HG02973 (cell line): ENCODE measurements at regions not wholly inside any gene's neighbourhood (a gene's known extent, or its start where the extent isn't known, plus 50 kb on each side); places are given as distances from the start of the nearest gene placed in this dataset.
"Not testable (repeated sequence)": the region's sequence is repeated elsewhere in the genome, so short reads cannot be mapped to it uniquely, and the experiment has no call there.

ENCODE experiments used
- ATAC-seq: cut with Tn5 transposase; IDR thresholded peaks from one replicate; pipeline ENCODE4 v1.9.1; 2021; ENCODE audit warnings: moderate library complexity; ENCODE audit not compliant: unreplicated experiment

DNA sequence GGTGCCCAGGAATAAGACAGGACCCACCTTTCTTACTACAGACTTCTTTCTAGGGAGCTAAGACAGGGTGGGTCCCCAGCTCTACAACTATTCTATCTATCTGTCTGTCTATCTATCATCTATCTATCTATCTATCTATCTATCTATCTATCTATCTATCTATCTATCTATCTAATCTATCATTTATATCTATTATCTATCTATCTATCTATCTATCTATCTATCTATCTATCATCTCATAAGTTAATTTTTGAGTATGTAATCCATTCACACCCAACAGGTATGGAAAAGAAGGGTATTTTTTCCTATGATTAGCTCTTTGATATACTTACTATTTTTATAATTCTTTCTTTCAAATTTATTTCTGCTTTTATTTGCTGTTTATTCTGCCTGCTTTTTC is 55.9 kb downstream of the BAMBI start:
- ATAC-seq = no peak

DNA sequence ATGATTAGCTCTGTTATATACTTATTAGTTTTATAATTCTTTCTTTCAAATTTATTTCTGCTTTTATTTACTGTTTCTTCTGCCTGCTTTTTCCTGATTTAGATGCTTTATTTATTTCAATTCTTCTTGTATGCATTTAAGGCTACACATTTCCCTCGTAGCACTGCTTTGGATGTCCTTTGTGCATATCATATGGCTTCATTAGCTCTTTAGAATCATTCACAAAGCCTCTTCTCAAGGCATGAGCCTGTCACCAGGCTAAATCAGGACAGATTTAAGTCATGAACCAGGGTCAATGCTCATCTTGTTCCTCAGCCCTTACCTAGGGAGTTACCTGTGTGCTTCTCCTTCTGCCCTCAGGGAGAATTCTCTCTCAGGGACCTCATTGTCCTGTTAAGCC is 56.3 kb downstream of the BAMBI start:
- ATAC-seq = no peak

GRCh38 chr10:28734938-28735759 is 57.8 kb downstream of the BAMBI start:
- no peak for ATAC-seq

- ATAC-seq = no peak
Measured at GRCh38 chr10:28737096-28737495, 59.8 kb downstream of the BAMBI start.

DNA sequence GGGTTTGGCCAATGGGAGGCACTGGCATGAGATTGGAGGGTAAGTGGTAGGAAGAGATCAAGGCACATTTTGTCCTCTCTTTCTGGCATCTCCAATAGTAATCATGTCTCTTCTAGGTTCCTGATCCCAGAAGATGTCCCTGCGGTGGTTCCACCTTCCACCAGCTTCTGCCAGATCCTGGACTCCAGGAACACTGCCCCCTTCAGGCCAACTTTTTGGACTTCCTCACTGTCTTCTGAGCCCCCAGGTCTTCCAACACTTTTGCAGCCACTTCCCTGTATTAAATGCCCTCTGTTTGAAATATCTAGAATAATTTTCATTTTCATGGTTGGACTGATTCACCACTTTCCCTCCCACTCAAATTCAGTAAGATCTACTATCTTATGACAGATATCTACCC is 60.9 kb downstream of the BAMBI start:
- ATAC-seq = no peak

GRCh38 chr10:28743576-28743975 is 66.3 kb downstream of the BAMBI start:
- ATAC-seq = no peak

DNA sequence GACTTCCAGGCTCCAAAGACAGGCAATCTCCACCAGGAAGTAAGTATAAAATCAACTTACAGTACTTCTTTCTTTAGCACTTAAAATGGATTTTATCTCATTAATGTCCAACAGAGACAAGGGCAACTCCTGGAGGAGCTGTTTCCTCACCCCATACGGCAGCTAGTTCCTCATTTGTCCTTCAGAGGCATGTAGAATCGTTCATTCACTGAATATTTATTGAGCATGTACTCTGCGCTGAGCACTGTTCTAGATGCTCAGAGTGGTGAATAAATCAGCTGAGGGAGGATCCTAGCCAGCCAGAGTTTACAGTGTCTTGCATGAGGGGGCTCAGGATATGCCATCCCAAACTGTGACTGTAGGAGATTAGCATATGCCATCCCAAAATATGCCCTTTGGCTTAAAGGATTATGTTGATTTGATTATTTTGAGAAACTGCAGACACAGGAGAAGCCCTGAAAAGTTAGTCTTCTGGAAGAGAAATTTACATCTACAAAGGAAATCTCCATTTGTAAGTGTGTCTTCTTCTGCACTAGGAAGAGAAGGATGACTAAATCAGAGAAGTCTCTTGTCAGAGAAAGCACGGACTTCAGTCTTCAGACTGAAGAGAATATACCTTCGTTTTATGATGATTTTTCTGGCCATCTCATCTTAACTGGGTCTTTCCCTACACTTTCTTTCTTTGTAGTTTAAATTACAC is 66.9 kb downstream of the BAMBI start:
- no peak for ATAC-seq

DNA sequence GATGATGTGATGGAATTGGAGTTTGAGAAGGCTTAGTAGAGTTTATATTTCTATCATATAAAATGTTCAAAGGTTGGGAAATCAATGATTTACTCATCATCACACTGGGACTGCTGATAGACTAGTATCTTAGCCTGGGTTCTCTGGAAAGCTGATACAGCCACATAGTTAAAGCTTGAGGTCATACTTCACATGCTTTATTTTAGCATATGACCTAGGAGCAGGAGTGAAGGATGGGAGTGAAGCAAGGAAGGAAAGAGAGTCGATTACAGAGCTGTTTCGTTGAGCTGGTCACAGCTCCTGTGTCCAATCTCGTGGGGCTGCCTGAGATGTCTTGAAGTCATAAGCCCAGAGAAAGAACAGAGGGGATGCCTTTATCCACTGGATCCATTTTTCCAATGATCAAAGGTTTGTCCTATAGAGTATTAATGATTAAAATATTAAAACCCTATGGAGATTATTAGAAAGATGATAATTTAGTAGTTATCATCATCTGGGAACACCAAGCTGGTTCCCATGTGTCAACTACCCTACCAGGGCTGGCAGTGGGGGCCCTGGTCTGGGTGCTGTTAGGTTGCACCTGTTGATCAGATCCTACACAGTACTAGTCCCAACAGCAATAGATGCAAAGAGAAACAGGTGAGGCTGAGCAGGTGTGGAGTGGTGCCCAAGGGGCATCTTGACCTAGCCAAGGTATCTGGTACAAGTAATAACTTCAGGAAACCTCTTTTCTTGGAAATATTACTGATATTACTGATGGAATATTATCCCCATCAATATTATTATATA is 77.8 kb downstream of the BAMBI start:
- ATAC-seq = no peak

DNA sequence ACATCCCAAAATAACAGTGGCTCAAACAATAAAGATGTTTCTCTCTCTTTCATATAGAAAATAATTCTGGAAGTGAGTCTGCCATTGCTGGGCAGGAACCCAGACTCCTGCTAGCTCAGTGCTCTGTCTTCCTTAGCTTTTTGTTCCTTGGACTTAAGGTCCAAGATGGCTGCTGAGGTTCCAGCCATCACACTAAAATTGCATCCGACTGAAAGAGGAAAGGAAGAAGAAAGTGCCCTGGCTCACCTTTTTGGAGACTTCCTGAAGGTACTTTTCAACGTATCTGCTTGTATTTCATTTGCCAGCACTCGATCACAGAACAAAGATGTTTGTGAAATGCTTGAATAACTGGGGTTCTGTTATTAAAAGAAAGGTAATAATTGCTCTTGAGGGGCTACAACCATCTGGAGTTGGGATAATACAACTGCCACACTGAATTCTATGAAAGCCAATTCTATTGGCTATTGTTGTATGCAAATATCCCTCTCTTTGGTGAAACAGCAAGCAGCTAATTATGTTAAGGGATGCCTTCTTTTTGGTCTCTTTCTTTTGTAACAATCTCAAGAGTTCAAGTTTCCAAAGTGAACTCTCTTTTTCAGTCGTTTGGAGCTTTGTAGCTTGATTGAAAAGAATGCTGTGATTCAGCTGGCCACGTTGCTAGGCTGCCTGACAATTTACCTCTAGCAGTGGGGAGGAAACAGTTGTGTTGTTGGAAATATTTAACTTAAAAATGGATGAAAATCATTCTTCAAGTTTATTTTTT is 83.9 kb downstream of the BAMBI start:
- no peak for ATAC-seq

GRCh38 chr10:28763471-28764170 is 86.3 kb downstream of the BAMBI start:
- ATAC-seq = no peak

DNA sequence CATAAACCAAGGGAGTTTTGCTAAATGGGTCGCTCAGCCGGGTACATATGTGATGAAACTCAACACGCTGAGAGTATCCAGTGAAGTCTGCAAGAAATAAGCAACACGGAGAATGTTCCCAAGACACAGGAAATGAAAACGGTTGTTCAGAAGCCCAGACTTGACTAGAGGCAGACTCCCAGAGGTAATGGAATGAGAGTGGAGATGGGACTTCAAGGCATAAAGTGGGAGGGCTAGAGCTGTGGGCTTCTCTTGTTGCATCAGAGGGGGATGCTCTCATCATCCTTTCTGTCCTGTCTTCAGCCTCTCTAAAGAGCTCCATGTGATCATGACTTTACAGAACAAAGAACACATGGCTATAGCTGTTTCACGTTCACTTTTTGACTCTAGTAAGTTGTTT is 88.3 kb downstream of the BAMBI start:
- no peak for ATAC-seq

- ATAC-seq = no peak
Measured at GRCh38 chr10:28768227-28768626, 90.9 kb downstream of the BAMBI start.

DNA sequence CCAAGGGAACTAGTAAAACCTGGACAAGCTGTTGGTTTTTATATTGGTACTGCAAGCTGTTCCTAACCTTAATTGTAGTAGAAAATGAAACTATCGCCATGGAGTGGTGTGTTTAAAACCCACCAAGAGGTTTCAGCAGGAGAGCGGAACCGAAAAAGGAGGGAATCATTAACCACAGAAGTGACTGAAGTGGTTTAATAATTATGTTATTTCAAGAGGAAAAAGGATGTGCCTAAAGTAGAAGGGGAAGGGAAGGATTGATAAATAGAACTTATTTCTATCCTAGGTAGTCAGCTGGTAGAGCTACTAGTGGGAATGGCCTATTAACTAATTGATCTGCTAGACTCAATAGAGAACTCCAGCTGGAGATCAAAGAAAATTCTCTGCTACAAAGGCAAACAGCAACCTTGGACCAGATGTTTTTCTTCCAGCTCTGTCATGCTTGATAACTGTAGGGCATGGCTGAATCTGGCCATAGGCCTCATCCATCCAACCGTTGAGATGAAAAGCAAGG is 91.8 kb downstream of the BAMBI start:
- ATAC-seq = no peak

DNA sequence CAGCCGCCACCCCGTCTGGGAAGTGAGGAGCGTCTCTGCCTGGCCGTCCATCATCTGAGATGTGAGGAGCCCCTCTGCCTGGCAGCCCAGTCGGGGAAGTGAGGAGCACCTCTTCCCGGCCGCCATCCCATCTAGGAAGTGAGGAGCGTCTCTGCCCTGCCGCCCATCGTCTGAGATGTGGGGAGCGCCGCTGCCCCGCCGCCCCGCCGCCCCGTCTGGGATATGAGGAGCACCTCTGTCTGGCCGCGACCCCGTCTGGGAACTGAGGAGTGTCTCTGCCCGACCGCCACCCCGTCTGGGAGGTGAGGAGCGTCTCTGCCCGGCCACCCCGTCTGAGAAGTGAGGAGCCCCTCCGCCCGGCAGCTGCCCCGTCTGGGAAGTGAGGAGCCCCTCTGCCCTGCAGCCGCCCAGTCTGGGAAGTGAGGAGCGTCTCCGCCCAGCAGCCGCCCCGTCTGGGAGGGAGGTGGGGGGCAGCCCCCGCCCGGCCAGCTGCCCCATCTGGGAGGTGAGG is 94.3 kb downstream of the BAMBI start:
- not testable (repeated sequence) for ATAC-seq

- ATAC-seq = no peak
Measured at GRCh38 chr10:28774051-28774995, 97.0 kb downstream of the BAMBI start.

DNA sequence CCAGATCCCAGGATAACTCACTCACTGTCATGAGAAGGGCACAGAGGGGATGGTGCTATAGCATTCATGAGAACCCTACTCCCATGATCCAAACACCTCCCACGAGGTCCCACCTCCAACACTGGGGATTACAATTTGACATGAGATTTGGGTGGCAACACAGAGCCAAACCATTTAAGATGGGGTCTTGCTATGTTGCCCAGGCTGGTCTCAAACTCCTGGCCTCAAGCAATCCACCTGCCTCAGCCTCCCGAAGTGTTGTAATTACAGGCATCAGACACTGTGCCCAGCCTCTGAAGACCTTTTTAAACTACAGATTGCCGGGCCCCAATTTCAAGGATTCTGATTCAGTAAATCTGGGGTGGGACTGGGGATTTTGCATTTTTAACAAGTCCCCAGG is 98.5 kb downstream of the BAMBI start:
- ATAC-seq = no peak

GRCh38 chr10:28776519-28776918 is 99.2 kb downstream of the BAMBI start:
- ATAC-seq = no peak

- ATAC-seq = no peak
Measured at GRCh38 chr10:28777911-28778310, 100.6 kb downstream of the BAMBI start.

DNA sequence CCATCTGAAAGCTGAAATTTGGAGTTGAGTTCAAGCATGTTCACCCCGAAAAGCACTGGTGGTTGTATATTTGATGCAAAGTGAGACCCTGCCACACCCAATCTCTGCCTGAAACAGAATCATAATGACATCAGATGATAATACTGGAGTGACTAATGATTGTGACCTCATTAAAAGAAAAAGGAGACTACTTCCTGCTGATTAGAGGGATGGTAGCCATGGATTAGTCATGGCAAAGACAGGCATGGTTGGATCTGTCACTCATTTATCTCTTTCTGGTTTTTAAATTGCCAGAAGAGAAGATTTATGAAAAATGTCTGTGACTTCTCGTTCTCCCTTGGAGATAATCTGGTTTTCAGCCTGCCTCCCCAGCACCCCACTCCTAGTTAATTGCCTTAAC is 101.2 kb downstream of the BAMBI start:
- no peak for ATAC-seq
